H1 (cell line): ENCODE measurements at regions not wholly inside any gene's neighbourhood (a gene's known extent, or its start where the extent isn't known, plus 50 kb on each side); places are given as distances from the start of the nearest gene placed in this dataset.

Experiments
- CTCF ChIA-PET: fragments of 300-600 bp; sonication (Branson Sonifier 250); formaldehyde crosslinking; loops from one replicate; lab custom pipeline; 2021; ENCODE audit not compliant: partially characterized antibody; lab: Charles Lee
- POLR2A ChIA-PET: fragments of 300-600 bp; sonication (Branson Sonifier 250); formaldehyde crosslinking; loops from one replicate; lab custom pipeline; 2021; ENCODE audit warnings: inconsistent platforms; ENCODE audit not compliant: partially characterized antibody; lab: Charles Lee
- DNase-seq, 2 experiments: peaks; one replicate each; pipeline versions ENCODE4 v3.0.0 to v3.0.0-alpha.2; 2010 to 2022; ENCODE audit warnings: low spot score in 2 of 2, low read depth in 1 of 2, mixed read lengths in 1 of 2
- FAIRE-seq: peaks from 2 replicates; lab custom pipeline; 2011; peaks lifted over from hg19 to GRCh38; lab: Jason Lieb, UNC
- H2AFZ ChIP-seq: 2 replicates; pipeline ENCODE4 v1.8.1; 2012; ENCODE audit warnings: low read length, inconsistent platforms
- H2AK5ac ChIP-seq: 2 replicates; pipeline ENCODE4 v1.6.1; 2013; ENCODE audit warnings: low read depth, low read length
- H2BK120ac ChIP-seq: replicated peaks from 2 replicates; pipeline ENCODE3; 2013; ENCODE audit warnings: low read depth, low read length, inconsistent platforms
- H2BK12ac ChIP-seq: 2 replicates; pipeline ENCODE4 v1.6.1; 2013; ENCODE audit warnings: low read depth, low read length
- H2BK15ac ChIP-seq: 2 replicates; pipeline ENCODE4 v1.6.1; 2013; ENCODE audit warnings: low read length
- H2BK20ac ChIP-seq: 2 replicates; pipeline ENCODE4 v1.6.1; 2013; ENCODE audit warnings: low read length
- H2BK5ac ChIP-seq: 2 replicates; pipeline ENCODE4 v1.6.1; 2013; ENCODE audit warnings: low read depth, low read length
- H3K14ac ChIP-seq: 2 replicates; pipeline ENCODE4 v1.6.1; 2013; ENCODE audit warnings: inconsistent platforms; ENCODE audit not compliant: insufficient read length
- H3K18ac ChIP-seq: 2 replicates; pipeline ENCODE4 v1.6.1; 2013; ENCODE audit warnings: low read length; ENCODE audit errors: extremely low read depth
- H3K23ac ChIP-seq: 2 replicates; pipeline ENCODE4 v1.6.1; 2013; ENCODE audit warnings: inconsistent platforms; ENCODE audit not compliant: insufficient read length
- H3K23me2 ChIP-seq: 2 replicates; pipeline ENCODE4 v1.6.1; 2013; ENCODE audit warnings: low read depth, low read length
- H3K27ac ChIP-seq: 2 replicates; pipeline ENCODE4 v1.6.1; 2011; ENCODE audit warnings: low read depth, low read length, inconsistent platforms
- H3K27me3 ChIP-seq, 4 experiments: replicated peaks in 1 of 4; 1 replicate in 1 of 4; 2 replicates in 3 of 4; pipeline versions ENCODE4 v1.6.1 to v1.8.1; 2011 to 2013; ENCODE audit warnings: low read length in 3 of 4, mild to moderate bottlenecking in 3 of 4, inconsistent platforms in 2 of 4, mixed read lengths in 2 of 4, moderate library complexity in 1 of 4; ENCODE audit not compliant: control insufficient read depth in 3 of 4, insufficient read depth in 3 of 4; ENCODE audit errors: extremely low read depth in 1 of 4
- H3K36me3 ChIP-seq, 4 experiments: 2 replicates each; pipeline versions ENCODE4 v1.6.1 to v1.8.1; 2011 to 2013; ENCODE audit warnings: mild to moderate bottlenecking in 4 of 4, low read length in 3 of 4, moderate library complexity in 2 of 4, control low read depth in 1 of 4, inconsistent platforms in 1 of 4; ENCODE audit not compliant: insufficient read depth in 4 of 4, control insufficient read depth in 2 of 4
- H3K4ac ChIP-seq: replicated peaks from 2 replicates; pipeline ENCODE3; 2013; ENCODE audit warnings: low read length, low read depth, mixed read lengths, inconsistent platforms; ENCODE audit not compliant: insufficient read length
- H3K4me1 ChIP-seq, 4 experiments: replicated peaks in 1 of 4; 1 replicate in 1 of 4; 2 replicates in 3 of 4; pipeline versions ENCODE4 v1.6.1 to v1.8.1; 2011 to 2013; ENCODE audit warnings: low read length in 3 of 4, inconsistent platforms in 2 of 4, mixed read lengths in 1 of 4; ENCODE audit not compliant: insufficient read depth in 4 of 4, control insufficient read depth in 3 of 4
- H3K4me2 ChIP-seq, 2 experiments: 2 replicates each; pipeline versions ENCODE4 v1.6.1 to v1.8.1; 2011 to 2013; ENCODE audit warnings: low read depth in 2 of 2, low read length in 2 of 2, control low read depth in 1 of 2, inconsistent platforms in 1 of 2, mild to moderate bottlenecking in 1 of 2; ENCODE audit not compliant: insufficient read depth in 1 of 2
- H3K4me3 ChIP-seq, 4 experiments: fragments of 200-600, 300-600 bp in 1 of 4; sonication (generic), shearing (Covaris generic), sonication (Bioruptor Twin) in 1 of 4; 2 replicates each; pipeline versions ENCODE4 v1.5.1 to v1.8.1; 2011 to 2016; ENCODE audit warnings: low read length in 4 of 4, low read depth in 3 of 4, control low read depth in 2 of 4, inconsistent platforms in 2 of 4, mild to moderate bottlenecking in 2 of 4, mixed read lengths in 1 of 4, moderate library complexity in 1 of 4; ENCODE audit not compliant: insufficient read depth in 2 of 4; ENCODE audit errors: extremely low read depth in 1 of 4
- H3K56ac ChIP-seq: replicated peaks from 2 replicates; pipeline ENCODE3; 2013; ENCODE audit warnings: low read depth, mild to moderate bottlenecking, mixed read lengths, low read length, inconsistent platforms; ENCODE audit not compliant: insufficient read length
- H3K79me1 ChIP-seq: 2 replicates; pipeline ENCODE4 v1.6.1; 2013; ENCODE audit warnings: low read depth, low read length, control low read depth
- H3K79me2 ChIP-seq, 2 experiments: 2 replicates each; pipeline versions ENCODE4 v1.6.1 to v1.8.1; 2012 to 2013; ENCODE audit warnings: low read length in 2 of 2, mild to moderate bottlenecking in 2 of 2, inconsistent platforms in 1 of 2; ENCODE audit not compliant: insufficient read depth in 2 of 2, control insufficient read depth in 1 of 2
- H3K9ac ChIP-seq, 4 experiments: replicated peaks in 1 of 4; 1 replicate in 1 of 4; 2 replicates in 3 of 4; pipeline versions ENCODE4 v1.6.1 to v1.8.1; 2011 to 2013; ENCODE audit warnings: low read depth in 3 of 4, low read length in 3 of 4, control low read depth in 2 of 4, mild to moderate bottlenecking in 2 of 4, moderate library complexity in 2 of 4, inconsistent platforms in 1 of 4; ENCODE audit errors: extremely low read depth in 1 of 4
- H3K9me3 ChIP-seq, 2 experiments: 2 replicates each; pipeline versions ENCODE4 v1.6.1 to v1.8.1; 2012 to 2013; ENCODE audit warnings: mild to moderate bottlenecking in 2 of 2, moderate library complexity in 2 of 2, control low read depth in 1 of 2, inconsistent platforms in 1 of 2, low read depth in 1 of 2, low read length in 1 of 2, mixed read lengths in 1 of 2; ENCODE audit not compliant: insufficient read depth in 2 of 2
- H4K20me1 ChIP-seq, 2 experiments: replicated peaks in 1 of 2; 2 replicates each; pipeline versions ENCODE3 to v1.8.1; 2011 to 2013; ENCODE audit warnings: inconsistent platforms in 2 of 2, low read length in 2 of 2, mild to moderate bottlenecking in 1 of 2; ENCODE audit not compliant: insufficient read depth in 2 of 2, control insufficient read depth in 1 of 2
- H4K5ac ChIP-seq: 2 replicates; pipeline ENCODE4 v1.6.1; 2013; ENCODE audit warnings: low read length, low read depth, mixed read lengths, inconsistent platforms; ENCODE audit not compliant: insufficient read length
- H4K8ac ChIP-seq: 2 replicates; pipeline ENCODE4 v1.8.0; 2013; ENCODE audit warnings: mild to moderate bottlenecking, moderate library complexity, low read length, inconsistent platforms; ENCODE audit not compliant: insufficient read depth; ENCODE audit errors: extremely low read depth
- H4K91ac ChIP-seq: replicated peaks from 2 replicates; pipeline ENCODE3; 2013; ENCODE audit warnings: low read length, mixed read lengths, inconsistent platforms; ENCODE audit not compliant: insufficient read length
- CEBPB ChIP-seq: IDR thresholded peaks from 2 replicates; pipeline ENCODE4 v1.6.1; 2012; ENCODE audit warnings: low read depth, low read length
- CTBP2 ChIP-seq: IDR thresholded peaks from 2 replicates; pipeline ENCODE4 v1.7.0; 2011; ENCODE audit warnings: borderline replicate concordance, mild to moderate bottlenecking, moderate library complexity, mixed read lengths, low read length; ENCODE audit not compliant: insufficient read depth, insufficient read length
- NANOG ChIP-seq: IDR thresholded peaks from 2 replicates; pipeline ENCODE4 v1.6.1; 2011; ENCODE audit warnings: low read length, low read depth, mild to moderate bottlenecking, inconsistent platforms; ENCODE audit not compliant: insufficient read depth, poor library complexity, severe bottlenecking
- RBBP5 ChIP-seq: IDR thresholded peaks from 2 replicates; pipeline ENCODE4 v1.7.1; 2012; ENCODE audit warnings: low read depth, mild to moderate bottlenecking, inconsistent platforms, low read length, moderate library complexity, borderline replicate concordance
- RNF2 ChIP-seq: fragments of 200-900, 300-1000 bp; sonication (generic); IDR thresholded peaks from 2 replicates; pipeline ENCODE4 v1.7.1; 2016; ENCODE audit warnings: borderline replicate concordance, low read depth, mild to moderate bottlenecking, antibody characterized with exemption, low read length; ENCODE audit not compliant: poor library complexity, severe bottlenecking; ENCODE audit errors: missing control alignments
- SIN3A ChIP-seq, 2 experiments: IDR thresholded peaks in 1 of 2; conservative IDR thresholded peaks in 1 of 2; 2 replicates each; pipeline ENCODE4 v1.6.1; 2011 to 2012; ENCODE audit warnings: low read length in 2 of 2, improper control_type of control experiment in 1 of 2, low read depth in 1 of 2, mild to moderate bottlenecking in 1 of 2
- SIX5 ChIP-seq: IDR thresholded peaks from 2 replicates; pipeline ENCODE4 v1.6.1; 2011; ENCODE audit warnings: mild to moderate bottlenecking, low read depth, low read length
- SP2 ChIP-seq: IDR thresholded peaks from 2 replicates; pipeline ENCODE4 v1.6.1; 2012; ENCODE audit warnings: mild to moderate bottlenecking, low read length, inconsistent platforms
- SP4 ChIP-seq: IDR thresholded peaks from 2 replicates; pipeline ENCODE4 v1.6.1; 2012; ENCODE audit warnings: low read length, inconsistent platforms
- WGBS, 2 experiments: shearing (Covaris generic) in 1 of 2; methylation state at CpG; one replicate each; pipeline versions ENCODE4 v1.1.6 to v1.1.7; 2013 to 2015; ENCODE audit warnings: low lambda C conversion rate in 2 of 2, mixed read lengths in 2 of 2, inconsistent platforms in 1 of 2, low coverage in 1 of 2, missing lambda C conversion rate in 1 of 2; ENCODE audit not compliant: insufficient replicate concordance in 2 of 2, insufficient coverage in 1 of 2, insufficient read length in 1 of 2; ENCODE audit errors: extremely low coverage in 1 of 2, missing lambda C conversion rate in 1 of 2; 5-methylcytosine and 5-hydroxymethylcytosine counted together

DNA sequence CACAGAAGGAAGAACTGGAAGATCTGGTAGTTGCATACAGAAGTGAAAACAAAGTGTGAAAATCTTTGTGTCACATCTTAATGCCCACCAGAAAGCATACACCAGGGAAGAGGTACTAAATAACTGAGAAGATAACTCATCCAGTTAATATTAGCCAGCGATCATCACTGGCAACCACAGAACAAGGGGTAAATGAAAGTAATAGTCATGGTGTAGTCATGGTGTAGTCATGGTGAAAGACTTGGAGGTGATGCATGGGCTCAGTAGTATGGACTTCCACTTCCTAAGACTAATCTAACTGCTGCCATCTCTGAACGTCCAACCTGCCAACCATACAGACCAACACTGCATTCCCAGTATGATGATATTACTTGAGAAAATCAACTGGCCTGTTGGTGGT lies 481.2 kb upstream of the NR5A2 start:
- Histone ChIP-seq H3K14ac (no peak overlapping the region), H3K79me2 (no peaks in the 10 kb centered on the region), H3K56ac (no peak overlapping the region), H3K4ac (no peak overlapping the region), H2AK5ac (no peak overlapping the region), H2AFZ (no peak overlapping the region), H3K27me3 (no peaks in the 10 kb centered on the region), H4K91ac (no peak overlapping the region), H3K9ac (no peak overlapping the region), H4K8ac (no peak overlapping the region), H3K18ac (no peak overlapping the region), H3K23me2 (no peaks in the 10 kb centered on the region), H3K23ac (no peak overlapping the region), H3K4me2 (no peak overlapping the region), H3K79me1 (no peaks in the 10 kb centered on the region), H3K9me3 (no peaks in the 10 kb centered on the region), H2BK5ac (no peak overlapping the region), H3K4me1 (no peaks in the 10 kb centered on the region), H3K36me3 (no peaks in the 10 kb centered on the region), H2BK12ac (no peak overlapping the region), H2BK15ac (no peak overlapping the region), H4K5ac (no peak overlapping the region), H4K20me1 (no peaks in the 10 kb centered on the region), H3K4me3 (no peak overlapping the region), H2BK120ac (no peak overlapping the region), H2BK20ac (no peak overlapping the region), H3K27ac (no peak overlapping the region)
- no peak for DNase-seq
- TF ChIP-seq SP2 (no peak), NANOG (no peak), SIN3A (conservative IDR thresholded peaks at IDR 0.05 in 1 of 2, IDR thresholded peaks at IDR 0.05 in 1 of 2; ENCODE audit: low read depth in 1 of 2, low read length in 2 of 2) (no peak), CTBP2 (no peak), SIX5 (no peak), RBBP5 (no peak), SP4 (no peak), CEBPB (no peak), RNF2 (no peak)
- ChIA-PET CTCF (no interaction called here), POLR2A (no interaction called here)
- 97% methylated on average over 2 of the region's 2 CpGs; no CpG with 5 or more reads in 1 of the 2 experiments for WGBS, 2 experiments
- no peak for FAIRE-seq
